CD4-positive, alpha-beta memory T cell (primary cell): ENCODE measurements at regions not wholly inside any gene's neighbourhood (a gene's known extent, or its start where the extent isn't known, plus 50 kb on each side); places are given as distances from the start of the nearest gene placed in this dataset.

Source experiments
- CTCF ChIA-PET: fragments of 350-600 bp; sonication (Branson Sonifier 250); formaldehyde crosslinking; loops from one replicate; lab custom pipeline; 2021; ENCODE audit warnings: inconsistent platforms; ENCODE audit not compliant: partially characterized antibody; lab: Charles Lee
- POLR2A ChIA-PET: fragments of 350-600 bp; sonication (Branson Sonifier 250); formaldehyde crosslinking; loops from one replicate; lab custom pipeline; 2021; ENCODE audit not compliant: partially characterized antibody; lab: Charles Lee
- DNase-seq, 5 donors: peaks; one replicate each; pipeline versions ENCODE4 v3.0.0 to v3.0.0-alpha.2; 2020 to 2022; ENCODE audit warnings: mixed read lengths in 1 of 5
- H3K27ac ChIP-seq: one replicate; pipeline ENCODE4 v1.7.0; 2013; ENCODE audit warnings: low read depth, low read length
- H3K27me3 ChIP-seq: 2 replicates; pipeline ENCODE4 v1.7.0; 2013; ENCODE audit warnings: mild to moderate bottlenecking, low read length, moderate library complexity; ENCODE audit not compliant: insufficient read depth
- H3K36me3 ChIP-seq: 2 replicates; pipeline ENCODE4 v1.7.0; 2013; ENCODE audit warnings: mild to moderate bottlenecking, low read length, moderate library complexity; ENCODE audit not compliant: insufficient read depth
- H3K4me1 ChIP-seq: 2 replicates; pipeline ENCODE4 v1.7.0; 2013; ENCODE audit warnings: mild to moderate bottlenecking, low read length, moderate library complexity; ENCODE audit not compliant: insufficient read depth
- H3K4me3 ChIP-seq, 2 donors: one replicate each; pipeline ENCODE4 v1.7.0; 2013; ENCODE audit warnings: low read length in 2 of 2, mild to moderate bottlenecking in 1 of 2
- H3K9me3 ChIP-seq, 2 donors: one replicate each; pipeline ENCODE4 v1.7.0; 2013; ENCODE audit warnings: low read length in 2 of 2, control low read depth in 1 of 2; ENCODE audit not compliant: control insufficient read depth in 1 of 2
- H3K27ac Mint-ChIP-seq, 7 donors: one replicate each; pipeline ENCODE4 v1.8.0; 2020 to 2021; ENCODE audit warnings: mixed read lengths in 7 of 7, mild to moderate bottlenecking in 6 of 7, inconsistent platforms in 3 of 7, moderate library complexity in 3 of 7
- H3K27me3 Mint-ChIP-seq, 2 donors: one replicate each; pipeline ENCODE4 v1.8.0; 2020 to 2021; ENCODE audit warnings: mixed read lengths in 2 of 2
- H3K36me3 Mint-ChIP-seq, 2 donors: one replicate each; pipeline ENCODE4 v1.8.0; 2020 to 2021; ENCODE audit warnings: mixed read lengths in 2 of 2, inconsistent platforms in 1 of 2, mild to moderate bottlenecking in 1 of 2
- H3K4me1 Mint-ChIP-seq, 4 donors: one replicate each; pipeline ENCODE4 v1.8.0; 2020 to 2021; ENCODE audit warnings: mixed read lengths in 4 of 4, mild to moderate bottlenecking in 1 of 4
- H3K4me3 Mint-ChIP-seq, 8 donors: one replicate each; pipeline ENCODE4 v1.8.0; 2020 to 2021; ENCODE audit warnings: mixed read lengths in 8 of 8, mild to moderate bottlenecking in 7 of 8, moderate library complexity in 6 of 8, inconsistent platforms in 3 of 8
- H3K9me3 Mint-ChIP-seq, 8 donors: one replicate each; pipeline ENCODE4 v1.8.0; 2020 to 2021; ENCODE audit warnings: mixed read lengths in 8 of 8, mild to moderate bottlenecking in 5 of 8, inconsistent platforms in 3 of 8, moderate library complexity in 1 of 8
- intact Hi-C: fragments of 100-400 bp; cut with micrococcal nuclease; formaldehyde crosslinking; loops from one replicate; pipeline ENCODE4 v1.15.1; 2023

GRCh38 chr4:176011529-176011928, 54.1 kb upstream of the WDR17 start:
- Histone ChIP-seq H3K27ac (no peak overlapping the region), H3K9me3 (no peaks in the 10 kb centered on the region), H3K4me3 (no peak overlapping the region), H3K4me1 (no peaks in the 10 kb centered on the region), H3K27me3 (no peaks in the 10 kb centered on the region), H3K36me3 (no peaks in the 10 kb centered on the region)
- intact Hi-C loops = no loop called here
- no peak for DNase-seq
- ChIA-PET CTCF (no interaction called here), POLR2A (no interaction called here)
- Mint-ChIP-seq H3K36me3 (no peaks in the 10 kb centered on the region), H3K4me3 (no peak overlapping the region), H3K9me3 (peaks cover 0 to 2% (median 0%) of the 10 kb centered on the region in 8 donors), H3K27me3 (no peaks in the 10 kb centered on the region), H3K27ac (no peak overlapping the region), H3K4me1 (no peaks in the 10 kb centered on the region)

- POLR2A ChIA-PET = no interaction called here
Observed at GRCh38 chr4:176013476-176014247, 52.0 kb upstream of the WDR17 start.

GRCh38 chr4:176014583-176015108, 51.0 kb upstream of the WDR17 start:
- no peaks in the 10 kb centered on the region for H3K36me3 Mint-ChIP-seq
- POLR2A ChIA-PET = no interaction called here
- DNase-seq = no peak
- no peak overlapping the region for H3K27ac Mint-ChIP-seq
- H3K27me3 Mint-ChIP-seq = no peaks in the 10 kb centered on the region
- no peaks in the 10 kb centered on the region for H3K36me3 ChIP-seq
- CTCF ChIA-PET = no interaction called here
- H3K4me3 ChIP-seq = no peak overlapping the region
- no peak overlapping the region for H3K4me3 Mint-ChIP-seq
- H3K27me3 ChIP-seq = no peaks in the 10 kb centered on the region
- H3K27ac ChIP-seq = no peak overlapping the region
- H3K4me1 ChIP-seq = no peaks in the 10 kb centered on the region
- H3K9me3 ChIP-seq = no peaks in the 10 kb centered on the region
- no peaks in the 10 kb centered on the region for H3K9me3 Mint-ChIP-seq
- intact Hi-C loops = no loop called here
- no peaks in the 10 kb centered on the region for H3K4me1 Mint-ChIP-seq

More at GRCh38 chr4:176013476-176014247, 52.0 kb upstream of the WDR17 start:
- Histone ChIP-seq H3K27ac (no peak overlapping the region), H3K27me3 (no peaks in the 10 kb centered on the region), H3K4me3 (no peak overlapping the region), H3K36me3 (no peaks in the 10 kb centered on the region), H3K9me3 (no peaks in the 10 kb centered on the region), H3K4me1 (no peaks in the 10 kb centered on the region)
- Mint-ChIP-seq H3K36me3 (no peaks in the 10 kb centered on the region), H3K4me3 (no peak overlapping the region), H3K9me3 (peaks cover 0 to 2% (median 0%) of the 10 kb centered on the region in 8 donors), H3K4me1 (no peaks in the 10 kb centered on the region), H3K27me3 (no peaks in the 10 kb centered on the region), H3K27ac (no peak overlapping the region)
- CTCF ChIA-PET = no interaction called here
- intact Hi-C loops = no loop called here
- no peak for DNase-seq
